NCI-H1105 (cell line): ENCODE measurements at regions not wholly inside any gene's neighbourhood (a gene's known extent, or its start where the extent isn't known, plus 50 kb on each side); places are given as distances from the start of the nearest gene placed in this dataset.

Experiments used
- DNase-seq: peaks from one replicate; lab custom pipeline; 2025; lab: John Stamatoyannopoulos, UW

GRCh38 chr9:126222363-126222834 is 104.2 kb upstream of the MVB12B start:
- no peak for DNase-seq

DNA sequence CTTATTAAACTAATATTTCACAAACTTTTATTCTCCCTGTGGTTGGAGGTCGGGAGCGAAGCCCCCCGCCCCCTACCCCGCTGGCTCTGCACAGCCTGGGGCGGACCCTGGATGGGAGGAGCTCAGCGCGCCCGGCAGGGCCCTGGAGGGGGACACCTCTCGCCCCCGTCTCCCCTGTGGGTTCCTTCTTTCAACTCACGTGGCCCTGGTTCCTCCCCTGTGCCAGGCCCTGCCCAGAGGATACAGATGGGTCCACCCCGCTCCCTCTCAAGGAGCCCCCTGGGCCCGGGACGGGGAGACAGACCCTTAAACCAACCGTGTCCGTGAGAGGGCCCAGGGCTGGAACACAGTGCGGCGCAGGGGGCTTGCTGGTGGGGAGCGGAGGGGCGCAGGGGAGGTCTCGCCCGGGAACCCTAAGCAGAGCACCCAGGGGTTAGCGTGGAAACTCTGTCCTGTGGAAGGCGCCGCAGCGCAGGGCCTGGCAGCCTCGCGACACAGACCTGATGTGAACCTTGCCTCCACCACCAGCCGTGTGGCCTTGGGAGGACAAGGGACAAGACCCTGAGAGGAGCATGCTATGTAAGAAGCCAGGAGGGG is 103.7 kb upstream of the MVB12B start:
- DNase-seq: no peak

- DNase-seq: no peak
These were observed 102.7 kb upstream of the MVB12B start for GRCh38 chr9:126223798-126224531.

- DNase-seq: no peak
These were observed 100.7 kb upstream of the MVB12B start for GRCh38 chr9:126225611-126226609.

DNA sequence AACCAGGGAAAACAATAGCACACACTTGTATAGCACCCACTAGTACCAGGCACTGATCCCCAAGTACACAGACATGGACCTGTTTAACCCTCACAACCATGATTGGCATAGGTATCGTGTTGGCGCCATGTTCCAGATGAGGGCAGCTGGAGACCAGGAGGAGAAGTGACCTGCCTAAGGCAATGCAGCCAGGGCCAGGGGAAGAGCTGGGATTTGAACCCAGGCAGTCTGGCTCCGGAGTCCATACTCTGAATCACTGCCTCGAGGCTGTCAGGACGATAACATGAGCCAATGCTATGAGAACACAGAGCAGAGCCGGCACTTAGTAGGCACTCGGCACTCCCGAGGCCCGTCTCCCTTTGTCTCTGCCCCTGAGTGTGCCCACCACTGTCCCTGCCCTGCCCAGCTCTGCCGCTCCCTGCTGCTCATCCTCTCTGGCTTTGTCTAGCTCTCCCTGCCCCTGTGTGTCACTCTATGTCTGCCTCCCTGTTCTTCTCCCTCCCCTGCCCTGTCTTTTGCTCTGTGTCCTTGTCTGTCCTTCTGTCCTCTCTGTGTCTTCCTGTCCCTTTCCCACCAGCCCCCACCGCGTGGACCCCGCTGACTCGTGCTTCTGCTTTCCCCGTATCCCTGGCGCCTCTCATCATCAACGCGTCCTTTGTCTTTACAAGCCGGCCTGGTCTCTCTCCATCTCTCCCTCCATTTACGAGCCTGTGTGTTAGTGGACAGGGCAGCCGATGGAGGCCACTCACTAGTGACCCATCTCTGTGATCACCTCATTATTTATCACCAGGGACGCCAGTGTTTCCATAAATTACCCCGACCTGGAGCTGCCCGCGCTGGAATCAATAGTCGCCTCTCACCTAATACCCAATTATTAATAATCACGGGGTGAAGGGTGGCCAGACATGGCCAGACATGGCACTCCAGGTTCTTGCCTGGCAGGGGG is 99.4 kb upstream of the MVB12B start:
- no peak for DNase-seq

DNA sequence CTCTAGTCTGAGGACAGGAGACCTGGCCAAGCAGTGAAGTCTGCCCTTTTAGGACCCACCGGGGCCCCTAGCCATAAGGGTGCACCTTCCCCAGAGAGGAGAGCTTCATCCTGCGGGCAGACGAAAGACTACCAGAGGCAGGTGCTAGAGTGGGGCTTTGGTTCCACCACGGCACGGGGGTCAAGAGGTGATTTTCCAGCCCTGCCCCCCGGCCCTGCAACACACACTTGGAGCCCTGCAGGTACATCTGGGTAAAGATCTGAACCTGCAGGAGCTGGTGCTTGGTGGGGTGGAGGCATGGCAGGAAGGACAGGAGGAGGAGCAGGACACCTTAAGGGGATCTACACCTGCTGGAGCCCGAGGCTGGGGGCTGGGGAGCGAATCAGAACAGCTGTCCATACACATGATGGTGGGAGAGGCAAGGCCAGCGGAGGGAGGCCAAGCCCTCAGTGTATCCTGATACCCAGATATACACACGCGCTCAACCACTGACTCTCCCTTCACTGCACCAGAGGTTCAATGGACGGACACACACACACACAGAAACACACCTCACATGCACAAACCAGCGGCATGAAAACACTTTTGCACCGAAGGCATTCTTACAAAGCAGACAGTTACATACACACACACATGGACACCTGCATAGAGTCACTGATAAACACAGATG is 98.4 kb upstream of the MVB12B start:
- DNase-seq: no peak

DNA sequence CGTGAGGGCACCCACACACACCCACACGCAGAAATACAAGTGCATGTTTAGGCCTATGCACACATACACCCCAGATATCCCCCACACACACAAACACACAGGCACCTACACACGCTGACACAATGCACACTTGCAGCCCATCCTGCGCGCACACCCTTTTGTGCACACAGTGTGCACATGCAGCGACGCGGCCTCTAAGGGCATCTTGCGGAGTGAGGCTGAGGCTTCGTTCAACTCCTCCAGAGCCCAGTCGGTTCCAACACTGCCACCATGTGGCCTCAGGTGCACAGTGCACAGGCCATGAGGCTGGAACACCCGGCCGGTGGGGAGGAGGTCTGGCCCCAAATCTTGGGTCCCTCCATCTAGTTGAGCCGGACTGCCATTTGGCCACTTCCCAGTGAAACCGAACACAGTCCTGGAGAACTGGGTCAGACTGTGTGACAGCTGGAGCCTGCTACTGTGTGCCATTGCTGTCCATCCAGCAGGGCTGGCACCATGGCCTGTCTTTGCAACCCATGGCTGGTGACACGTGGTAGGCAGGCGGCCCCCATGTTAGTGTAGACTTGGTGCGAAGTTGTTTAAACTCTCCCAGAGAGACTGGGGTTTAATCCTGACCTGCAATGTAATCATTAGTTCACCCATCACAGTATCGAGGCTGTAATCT is 97.7 kb upstream of the MVB12B start:
- DNase-seq: peak; percentile 56

- no peak for DNase-seq
These were observed 97.1 kb upstream of the MVB12B start for GRCh38 chr9:126229501-126229900.

DNA sequence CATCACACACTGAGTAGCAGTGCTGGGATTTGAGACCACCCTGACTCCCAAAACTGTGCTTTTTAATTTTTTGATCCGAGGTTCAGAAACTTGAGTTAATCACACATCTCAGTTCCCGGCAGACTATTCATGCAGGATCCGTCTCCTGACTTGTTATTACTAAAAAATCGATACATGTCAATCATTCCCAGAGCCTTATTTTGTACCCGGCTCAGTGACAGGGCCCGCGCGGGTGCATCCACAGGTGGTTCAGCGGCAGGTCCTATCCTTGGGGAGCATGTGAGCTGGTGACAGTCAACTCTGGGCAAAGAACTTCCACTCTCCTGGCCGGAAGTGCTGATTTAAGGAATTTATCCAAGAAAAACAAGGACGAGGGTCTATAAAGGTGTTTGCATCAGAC is 95.9 kb upstream of the MVB12B start:
- no peak for DNase-seq

DNA sequence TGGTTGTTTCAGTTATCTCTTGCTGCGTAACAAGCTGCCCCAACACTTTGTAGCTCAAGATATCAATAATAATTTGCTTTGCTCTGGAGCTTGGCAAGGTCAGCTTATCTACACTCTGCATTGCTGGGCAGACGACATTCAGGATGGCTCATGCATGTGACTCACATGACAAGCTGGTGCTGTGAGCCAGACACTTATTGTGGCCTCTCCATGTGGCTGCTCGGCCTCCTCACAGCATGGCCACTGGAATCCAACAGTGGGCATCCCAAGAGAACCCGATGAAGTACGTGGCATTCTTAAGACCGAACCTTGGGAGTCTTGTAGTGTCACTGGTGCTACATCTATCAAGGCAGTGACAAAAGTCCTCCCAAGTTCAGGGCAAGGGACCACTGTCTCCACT is 94.2 kb upstream of the MVB12B start:
- no peak for DNase-seq

GRCh38 chr9:126233175-126233574 is 93.5 kb upstream of the MVB12B start:
- no peak for DNase-seq

DNA sequence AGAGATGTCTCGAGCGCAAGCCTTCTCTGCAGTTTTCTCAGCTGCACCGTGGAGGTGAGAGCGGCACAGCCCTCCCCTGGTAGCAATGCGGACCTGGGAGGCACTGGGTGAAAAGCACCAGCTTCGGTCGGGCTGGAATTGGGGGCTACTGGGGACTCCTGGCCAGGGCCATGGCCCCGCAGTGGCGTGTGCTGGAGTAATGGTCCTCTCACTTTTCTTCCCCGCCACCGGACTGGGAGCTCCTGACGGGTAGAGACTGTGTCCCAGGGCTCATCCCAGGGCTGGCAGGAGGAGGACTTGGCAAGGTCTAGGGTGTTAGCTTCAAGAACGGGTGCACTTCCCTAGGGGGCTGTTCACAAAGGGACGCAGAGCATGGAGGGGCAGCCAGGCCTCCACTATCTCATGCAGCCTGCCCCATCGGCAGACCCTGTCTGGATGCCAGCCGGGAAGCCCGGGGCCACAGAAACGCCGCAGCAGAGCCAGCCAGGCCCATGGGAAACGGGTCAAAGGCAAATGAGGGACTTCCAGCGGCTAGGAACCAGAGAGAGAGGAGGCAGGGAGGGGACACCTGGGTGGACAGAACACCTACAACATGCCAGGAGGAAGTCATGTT is 92.6 kb upstream of the MVB12B start:
- DNase-seq: no peak

DNA sequence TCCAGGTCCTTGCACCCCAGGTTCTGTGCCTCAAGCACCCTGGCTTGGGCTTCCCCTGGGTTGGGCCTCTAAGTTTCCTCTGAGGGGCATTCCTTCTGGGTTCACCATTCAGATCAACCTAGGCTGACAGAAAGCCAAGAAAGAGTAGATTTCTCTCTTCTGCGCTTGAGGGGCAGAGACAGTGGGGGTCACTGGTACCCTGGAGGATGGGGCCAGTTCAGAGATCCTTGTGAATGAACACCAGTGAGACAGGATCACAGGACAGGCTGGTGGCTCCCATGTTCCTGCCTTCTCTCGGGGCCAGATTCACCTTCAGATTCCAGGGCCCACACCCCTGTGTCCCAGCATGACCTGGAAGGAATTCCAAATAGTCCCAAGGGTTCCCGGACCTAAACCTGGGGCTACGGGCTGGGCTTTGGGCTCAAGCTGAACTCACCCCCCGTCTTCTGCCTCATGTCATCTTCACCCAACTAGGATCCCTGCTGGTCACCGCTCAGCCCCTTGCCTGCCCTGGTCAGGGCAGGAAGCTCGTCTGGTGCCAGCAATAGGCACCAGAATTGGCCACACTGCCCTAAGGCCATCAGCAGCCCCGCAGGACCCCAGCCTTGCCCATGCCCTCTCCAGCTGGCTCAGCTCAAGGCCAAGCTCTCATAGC is 91.8 kb upstream of the MVB12B start:
- DNase-seq: no peak

DNA sequence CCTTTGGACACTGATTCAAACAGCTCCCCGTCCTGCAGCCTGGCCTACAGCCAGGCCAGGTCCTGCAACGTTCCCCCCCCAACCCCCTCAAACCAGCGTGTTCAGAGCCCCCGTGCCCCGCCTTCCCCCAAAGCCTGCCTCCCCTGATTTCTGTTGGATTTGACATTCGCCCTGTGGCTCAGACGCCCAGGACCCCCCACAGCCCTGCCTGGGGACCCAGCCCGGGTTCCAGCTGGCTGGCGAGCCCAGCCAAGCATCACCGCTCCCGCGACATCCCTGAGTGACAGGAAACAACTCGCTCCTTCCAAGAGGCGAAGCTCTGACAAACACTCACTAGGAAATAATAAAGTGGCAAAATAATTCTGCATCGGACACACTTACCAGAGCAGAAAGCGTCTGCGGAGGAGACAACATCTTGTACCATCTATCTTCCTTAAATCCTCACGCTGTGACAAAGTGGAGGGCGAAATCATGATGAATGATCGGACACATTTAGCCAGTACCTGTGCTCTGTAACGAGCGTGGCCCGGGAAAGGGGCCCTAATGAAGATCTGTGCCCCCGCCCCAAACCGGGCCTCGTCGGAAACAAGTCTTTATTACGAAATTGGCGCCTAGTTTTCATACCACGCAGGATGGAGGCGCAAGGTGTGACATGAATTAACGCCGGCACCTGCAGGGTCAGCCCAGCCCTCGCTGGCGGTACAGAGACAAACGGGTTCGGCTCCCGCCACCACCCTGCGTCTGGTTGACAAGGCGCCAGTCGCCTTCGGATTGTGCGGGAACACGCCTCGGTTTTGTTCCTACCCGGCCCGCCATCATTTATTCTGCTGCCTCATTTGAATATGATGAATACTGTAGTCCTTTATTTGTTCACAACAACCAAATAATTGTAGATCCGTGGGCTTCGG is 91.0 kb upstream of the MVB12B start:
- DNase-seq: no peak

DNA sequence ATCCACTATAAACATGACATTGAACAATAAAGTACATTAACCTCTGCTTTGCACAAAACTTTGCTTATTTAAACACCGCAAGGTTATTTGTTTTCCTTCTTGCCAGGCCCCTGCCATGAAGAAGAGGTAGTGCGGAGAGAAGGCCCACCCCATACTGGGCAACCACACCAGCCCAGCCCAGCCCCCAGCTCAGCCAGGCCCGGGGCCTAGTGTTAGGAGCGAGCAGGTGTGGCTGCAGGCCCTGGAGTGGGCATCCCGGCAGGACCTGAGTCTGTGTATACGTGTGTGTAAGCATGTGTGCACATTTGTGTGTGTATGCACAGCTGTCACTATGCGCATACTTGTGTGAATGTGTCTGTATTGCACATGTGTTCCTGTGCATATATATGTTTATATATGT is 90.4 kb upstream of the MVB12B start:
- no peak for DNase-seq

GRCh38 chr9:126238415-126238814 is 88.2 kb upstream of the MVB12B start:
- DNase-seq: no peak

DNA sequence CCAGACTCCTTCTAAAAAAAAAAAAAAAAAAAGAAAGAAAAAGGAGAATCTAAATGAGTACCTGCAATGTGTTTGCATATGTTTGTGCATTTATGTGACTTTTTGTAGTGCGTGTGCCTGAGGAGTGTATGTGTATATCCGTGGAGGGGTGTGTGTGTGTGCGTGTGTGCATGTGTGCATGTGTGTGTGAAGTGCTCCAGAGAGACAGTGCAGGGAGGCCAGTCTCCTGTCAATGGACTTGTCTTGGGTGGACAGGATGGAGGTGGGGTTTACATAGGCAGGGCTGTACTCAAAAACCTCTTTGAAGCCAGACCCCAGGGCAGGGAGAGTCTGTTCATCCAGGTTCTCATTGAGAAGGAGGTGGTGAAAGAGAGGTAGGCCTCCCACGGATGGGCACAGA is 87.1 kb upstream of the MVB12B start:
- DNase-seq: no peak

- DNase-seq: no peak
These were observed 85.8 kb upstream of the MVB12B start for GRCh38 chr9:126240835-126241234.
